Activated CD8-positive, alpha-beta memory T cell treated with anti-CD3 and anti-CD28 coated beads, Interleukin-2, amount 10 ng/mL, durations not matched to agents 7 days and 5 days (primary cell): ENCODE measurements at regions not wholly inside any gene's neighbourhood (a gene's known extent, or its start where the extent isn't known, plus 50 kb on each side); places are given as distances from the start of the nearest gene placed in this dataset.

Source experiments
- ATAC-seq: fragments of 150-1000 bp; cut with Tn5 transposase; one replicate; pipeline ENCODE4 v1.10.0; 2021; ENCODE audit warnings: moderate library complexity
- CTCF ChIA-PET: fragments of 350-600 bp; sonication (Branson Sonifier 250); formaldehyde crosslinking; loops from one replicate; lab custom pipeline; 2021; ENCODE audit warnings: antibody characterized with exemption; lab: Charles Lee
- DNase-seq: peaks from one replicate; pipeline ENCODE4 v3.0.0-alpha.2; 2020
- H3K27ac Mint-ChIP-seq: one replicate; pipeline ENCODE4 v1.8.0; 2021; ENCODE audit warnings: mild to moderate bottlenecking, mixed read lengths
- H3K27me3 Mint-ChIP-seq: one replicate; pipeline ENCODE4 v1.8.0; 2021; ENCODE audit warnings: mixed read lengths
- H3K36me3 Mint-ChIP-seq: one replicate; pipeline ENCODE4 v1.8.0; 2021; ENCODE audit warnings: mild to moderate bottlenecking, mixed read lengths
- H3K4me1 Mint-ChIP-seq: one replicate; pipeline ENCODE4 v1.8.0; 2021; ENCODE audit warnings: mixed read lengths
- H3K4me3 Mint-ChIP-seq: one replicate; pipeline ENCODE4 v1.8.0; 2021; ENCODE audit warnings: mild to moderate bottlenecking, moderate library complexity, mixed read lengths
- H3K9me3 Mint-ChIP-seq: one replicate; pipeline ENCODE4 v1.8.0; 2022; ENCODE audit warnings: low read depth, mixed read lengths

- Mint-ChIP-seq H3K4me3 (no peak overlapping the region), H3K9me3 (peaks cover 10% of the 10 kb centered on the region), H3K27me3 (no peaks in the 10 kb centered on the region), H3K4me1 (no peaks in the 10 kb centered on the region), H3K36me3 (peaks cover 6% of the 10 kb centered on the region), H3K27ac (no peak overlapping the region)
- peak; percentile 15 for DNase-seq
- CTCF ChIA-PET: no interaction called here
- ATAC-seq: no peak
Observed at GRCh38 chr18:78890388-78890787, 89.2 kb upstream of the SALL3 start.

- H3K4me1 Mint-ChIP-seq: no peaks in the 10 kb centered on the region
- no peaks in the 10 kb centered on the region for H3K27me3 Mint-ChIP-seq
- H3K27ac Mint-ChIP-seq: no peak overlapping the region
- DNase-seq (no peak), ATAC-seq (no peak)
- H3K9me3 Mint-ChIP-seq: peaks cover 10% of the 10 kb centered on the region
- CTCF ChIA-PET: no interaction called here
- H3K4me3 Mint-ChIP-seq: no peak overlapping the region
- peaks cover 6% of the 10 kb centered on the region for H3K36me3 Mint-ChIP-seq
Observed at GRCh38 chr18:78891185-78891762, 88.3 kb upstream of the SALL3 start.

GRCh38 chr18:78892177-78892576 is 87.4 kb upstream of the SALL3 start:
- Mint-ChIP-seq H3K27ac (no peak overlapping the region), H3K36me3 (peaks cover 6% of the 10 kb centered on the region), H3K4me3 (no peak overlapping the region), H3K27me3 (no peaks in the 10 kb centered on the region), H3K4me1 (no peaks in the 10 kb centered on the region), H3K9me3 (peaks cover 9% of the 10 kb centered on the region)
- CTCF ChIA-PET: no interaction called here
- DNase-seq: peak; percentile 15
- ATAC-seq: no peak

GRCh38 chr18:78892721-78893120 is 86.9 kb upstream of the SALL3 start:
- Mint-ChIP-seq H3K36me3 (peaks cover 6% of the 10 kb centered on the region), H3K27ac (no peak overlapping the region), H3K4me3 (no peak overlapping the region), H3K4me1 (no peaks in the 10 kb centered on the region), H3K27me3 (no peaks in the 10 kb centered on the region), H3K9me3 (peaks cover 8% of the 10 kb centered on the region)
- CTCF ChIA-PET: no interaction called here
- ATAC-seq (no peak), DNase-seq (peak; percentile 22)

GRCh38 chr18:78893281-78894032 is 86.2 kb upstream of the SALL3 start:
- Mint-ChIP-seq H3K9me3 (peaks cover 8% of the 10 kb centered on the region), H3K27ac (no peak overlapping the region), H3K36me3 (peaks cover 6% of the 10 kb centered on the region), H3K4me3 (no peak overlapping the region), H3K27me3 (no peaks in the 10 kb centered on the region), H3K4me1 (no peaks in the 10 kb centered on the region)
- no peak for ATAC-seq
- CTCF ChIA-PET: no interaction called here
- peak; percentile 15 for DNase-seq

GRCh38 chr18:78894033-78894305 is 85.6 kb upstream of the SALL3 start:
- DNase-seq: peak; percentile 18
- CTCF ChIA-PET: no interaction called here
- ATAC-seq: no peak
- no peaks in the 10 kb centered on the region for H3K4me1 Mint-ChIP-seq
- H3K36me3 Mint-ChIP-seq: peaks cover 3% of the 10 kb centered on the region
- H3K4me3 Mint-ChIP-seq: no peak overlapping the region
- no peaks in the 10 kb centered on the region for H3K27me3 Mint-ChIP-seq
- H3K9me3 Mint-ChIP-seq: peaks cover 4% of the 10 kb centered on the region
- no peak overlapping the region for H3K27ac Mint-ChIP-seq

GRCh38 chr18:78895207-78896001 is 84.2 kb upstream of the SALL3 start:
- Mint-ChIP-seq H3K36me3 (no peaks in the 10 kb centered on the region), H3K27ac (no peak overlapping the region), H3K4me1 (no peaks in the 10 kb centered on the region), H3K27me3 (no peaks in the 10 kb centered on the region), H3K9me3 (no peaks in the 10 kb centered on the region), H3K4me3 (no peak overlapping the region)
- ATAC-seq: no peak
- DNase-seq: peak; percentile 22
- CTCF ChIA-PET: no interaction called here

- Mint-ChIP-seq H3K36me3 (no peaks in the 10 kb centered on the region), H3K4me3 (no peak overlapping the region), H3K27me3 (no peaks in the 10 kb centered on the region), H3K27ac (no peak overlapping the region), H3K4me1 (no peaks in the 10 kb centered on the region), H3K9me3 (no peaks in the 10 kb centered on the region)
- CTCF ChIA-PET: no interaction called here
- peak; percentile 22 for DNase-seq
- no peak for ATAC-seq
Observed at GRCh38 chr18:78896111-78896905, 83.3 kb upstream of the SALL3 start.

GRCh38 chr18:78898066-78898465 is 81.6 kb upstream of the SALL3 start:
- DNase-seq: peak; percentile 25
- Mint-ChIP-seq H3K9me3 (no peaks in the 10 kb centered on the region), H3K36me3 (no peaks in the 10 kb centered on the region), H3K4me1 (no peaks in the 10 kb centered on the region), H3K4me3 (no peak overlapping the region), H3K27me3 (no peaks in the 10 kb centered on the region), H3K27ac (no peak overlapping the region)
- ATAC-seq: no peak
- CTCF ChIA-PET: no interaction called here

- H3K27ac Mint-ChIP-seq: no peak overlapping the region
- H3K9me3 Mint-ChIP-seq: no peaks in the 10 kb centered on the region
- ATAC-seq: no peak
- no peaks in the 10 kb centered on the region for H3K27me3 Mint-ChIP-seq
- CTCF ChIA-PET: no interaction called here
- no peaks in the 10 kb centered on the region for H3K36me3 Mint-ChIP-seq
- no peaks in the 10 kb centered on the region for H3K4me1 Mint-ChIP-seq
- no peak overlapping the region for H3K4me3 Mint-ChIP-seq
- no peak for DNase-seq
Observed at GRCh38 chr18:78898635-78899034, 81.0 kb upstream of the SALL3 start.

GRCh38 chr18:78899241-78899640 is 80.4 kb upstream of the SALL3 start:
- no peak for ATAC-seq
- no peak overlapping the region for H3K4me3 Mint-ChIP-seq
- H3K9me3 Mint-ChIP-seq: no peaks in the 10 kb centered on the region
- CTCF ChIA-PET: no interaction called here
- H3K27me3 Mint-ChIP-seq: no peaks in the 10 kb centered on the region
- H3K4me1 Mint-ChIP-seq: no peaks in the 10 kb centered on the region
- peak; percentile 11 for DNase-seq
- no peak overlapping the region for H3K27ac Mint-ChIP-seq
- H3K36me3 Mint-ChIP-seq: no peaks in the 10 kb centered on the region

- H3K36me3 Mint-ChIP-seq: no peaks in the 10 kb centered on the region
- no peaks in the 10 kb centered on the region for H3K27me3 Mint-ChIP-seq
- H3K4me1 Mint-ChIP-seq: no peaks in the 10 kb centered on the region
- no peak overlapping the region for H3K4me3 Mint-ChIP-seq
- CTCF ChIA-PET: no interaction called here
- H3K27ac Mint-ChIP-seq: no peak overlapping the region
- no peak for ATAC-seq
- peak; percentile 18 for DNase-seq
- H3K9me3 Mint-ChIP-seq: no peaks in the 10 kb centered on the region
Observed at GRCh38 chr18:78900938-78901909, 78.4 kb upstream of the SALL3 start.
